ENCODE measurements at regions not wholly inside any gene's neighbourhood (a gene's known extent, or its start where the extent isn't known, plus 50 kb on each side); places are given as distances from the start of the nearest gene placed in this dataset.

- Histone ChIP-seq H3K27ac (ENCODE audit: low read length) (no peak overlapping the region), H3K4me2 (ENCODE audit: insufficient read depth, low read length) (no peak overlapping the region), H3K4me3 (ENCODE audit: low read depth in 1 of 2, low read length in 2 of 2) (no peak overlapping the region), H3K27me3 (ENCODE audit: insufficient read depth, low read length, poor library complexity) (no peaks in the 10 kb centered on the region), H3K9ac (ENCODE audit: low read depth, low read length) (no peak overlapping the region), H3K9me3 (ENCODE audit: insufficient read depth, low read length, severe bottlenecking) (no peaks in the 10 kb centered on the region), H3K79me2 (ENCODE audit: insufficient read depth, low read length) (peaks cover 4% of the 10 kb centered on the region; the same call in 1 of the 2 replicates), H2AFZ (ENCODE audit: low read depth, low read length) (no peak overlapping the region), H3K36me3 (ENCODE audit: insufficient read depth, low read length) (peaks cover under 1% of the 10 kb centered on the region; the same call in 1 of the 2 replicates), H4K20me1 (ENCODE audit: insufficient read depth, low read length) (no peaks in the 10 kb centered on the region), H3K4me1 (ENCODE audit: insufficient read depth, low read length) (peaks cover 27% of the 10 kb centered on the region)
- ATAC-seq (ENCODE audit: insufficient read depth, low read depth), result no peak
- no peak for DNase-seq
- TF ChIP-seq EZH2 (IDR thresholded peaks at IDR 0.05; ENCODE audit: borderline replicate concordance, low read depth, low read length, severe bottlenecking), result no peak
- TF ChIP-seq CTCF (IDR thresholded peaks at IDR 0.05; ENCODE audit: borderline replicate concordance, extremely low read depth, low read length, poor library complexity, severe bottlenecking), result no peak
Measured at GRCh38 chr6:22015944-22016343, 280.9 kb downstream of the PRL start.

GRCh38 chr6:22017272-22017671, 279.6 kb downstream of the PRL start:
- H3K4me1 ChIP-seq (ENCODE audit: insufficient read depth, low read length), result peaks cover 34% of the 10 kb centered on the region
- H3K27me3 ChIP-seq (ENCODE audit: insufficient read depth, low read length, poor library complexity), result no peaks in the 10 kb centered on the region
- no peak overlapping the region for H3K4me3 ChIP-seq (ENCODE audit: low read depth in 1 of 2, low read length in 2 of 2)
- H3K9me3 ChIP-seq (ENCODE audit: insufficient read depth, low read length, severe bottlenecking), result peaks cover 8% of the 10 kb centered on the region
- TF ChIP-seq CTCF (IDR thresholded peaks at IDR 0.05; ENCODE audit: borderline replicate concordance, extremely low read depth, low read length, poor library complexity, severe bottlenecking) (no peak), EZH2 (IDR thresholded peaks at IDR 0.05; ENCODE audit: borderline replicate concordance, low read depth, low read length, severe bottlenecking) (no peak)
- no peak overlapping the region for H3K4me2 ChIP-seq (ENCODE audit: insufficient read depth, low read length)
- no peak overlapping the region for H3K27ac ChIP-seq (ENCODE audit: low read length)
- DNase-seq, result no peak
- H4K20me1 ChIP-seq (ENCODE audit: insufficient read depth, low read length), result no peaks in the 10 kb centered on the region
- H3K36me3 ChIP-seq (ENCODE audit: insufficient read depth, low read length), result peaks cover 14% of the 10 kb centered on the region
- H3K9ac ChIP-seq (ENCODE audit: low read depth, low read length), result no peak overlapping the region
- H2AFZ ChIP-seq (ENCODE audit: low read depth, low read length), result no peak overlapping the region
- ATAC-seq (ENCODE audit: insufficient read depth, low read depth), result no peak
- peaks cover 13% of the 10 kb centered on the region for H3K79me2 ChIP-seq (ENCODE audit: insufficient read depth, low read length)

GRCh38 chr6:22017766-22018165, 279.1 kb downstream of the PRL start:
- Histone ChIP-seq H3K79me2 (ENCODE audit: insufficient read depth, low read length) (peaks cover 17% of the 10 kb centered on the region), H2AFZ (ENCODE audit: low read depth, low read length) (no peak overlapping the region), H3K27ac (ENCODE audit: low read length) (no peak overlapping the region), H3K4me1 (ENCODE audit: insufficient read depth, low read length) (peaks cover 34% of the 10 kb centered on the region), H3K9me3 (ENCODE audit: insufficient read depth, low read length, severe bottlenecking) (peaks cover 9% of the 10 kb centered on the region), H4K20me1 (ENCODE audit: insufficient read depth, low read length) (no peaks in the 10 kb centered on the region), H3K36me3 (ENCODE audit: insufficient read depth, low read length) (peaks cover 18% of the 10 kb centered on the region), H3K4me2 (ENCODE audit: insufficient read depth, low read length) (no peak overlapping the region), H3K27me3 (ENCODE audit: insufficient read depth, low read length, poor library complexity) (no peaks in the 10 kb centered on the region), H3K9ac (ENCODE audit: low read depth, low read length) (no peak overlapping the region), H3K4me3 (ENCODE audit: low read depth in 1 of 2, low read length in 2 of 2) (no peak overlapping the region)
- DNase-seq (no peak), ATAC-seq (ENCODE audit: insufficient read depth, low read depth) (no peak)
- TF ChIP-seq EZH2 (IDR thresholded peaks at IDR 0.05; ENCODE audit: borderline replicate concordance, low read depth, low read length, severe bottlenecking), result no peak
- no peak for TF ChIP-seq CTCF (IDR thresholded peaks at IDR 0.05; ENCODE audit: borderline replicate concordance, extremely low read depth, low read length, poor library complexity, severe bottlenecking)

DNA sequence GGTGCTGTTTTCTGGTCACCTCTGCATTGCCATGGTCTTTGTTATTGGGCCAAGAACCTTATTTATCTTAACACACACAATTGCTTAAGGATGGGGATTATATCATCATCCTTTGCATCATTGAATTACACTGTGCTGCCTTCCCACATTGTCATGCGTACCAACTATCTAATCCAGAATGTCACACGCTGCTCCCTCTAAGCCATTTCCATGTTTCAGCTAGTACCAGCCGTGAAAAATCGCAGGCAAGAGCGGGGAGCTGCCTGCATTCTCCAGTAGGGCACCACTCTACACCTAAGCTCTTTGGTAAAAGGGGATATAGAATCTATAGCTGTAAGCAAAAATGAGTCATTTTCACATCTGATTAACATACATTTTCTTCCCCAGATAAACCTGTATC, 277.0 kb downstream of the PRL start:
- no peaks in the 10 kb centered on the region for H3K27me3 ChIP-seq (ENCODE audit: insufficient read depth, low read length, poor library complexity)
- peak overlapping the region; percentile 25; the same call in 1 of the 2 replicates for H3K4me2 ChIP-seq (ENCODE audit: insufficient read depth, low read length)

More for the DNA sequence above, 277.0 kb downstream of the PRL start:
- Histone ChIP-seq H4K20me1 (ENCODE audit: insufficient read depth, low read length) (no peaks in the 10 kb centered on the region), H3K36me3 (ENCODE audit: insufficient read depth, low read length) (peaks cover 20% of the 10 kb centered on the region), H3K9me3 (ENCODE audit: insufficient read depth, low read length, severe bottlenecking) (peaks cover 9% of the 10 kb centered on the region), H2AFZ (ENCODE audit: low read depth, low read length) (peak overlapping the region; percentile 20; the same call in 1 of the 2 replicates), H3K4me1 (ENCODE audit: insufficient read depth, low read length) (peaks cover 51% of the 10 kb centered on the region), H3K9ac (ENCODE audit: low read depth, low read length) (peak overlapping the region; percentile 31), H3K79me2 (ENCODE audit: insufficient read depth, low read length) (peaks cover 17% of the 10 kb centered on the region), H3K27ac (ENCODE audit: low read length) (peak overlapping the region; percentile 82), H3K4me3 (ENCODE audit: low read depth in 1 of 2, low read length in 2 of 2) (no peak overlapping the region)
- TF ChIP-seq CTCF (IDR thresholded peaks at IDR 0.05; ENCODE audit: borderline replicate concordance, extremely low read depth, low read length, poor library complexity, severe bottlenecking) (peak; percentile 11), EZH2 (IDR thresholded peaks at IDR 0.05; ENCODE audit: borderline replicate concordance, low read depth, low read length, severe bottlenecking) (no peak)
- peak; percentile 41; the same call in 1 of the 3 replicates for ATAC-seq (ENCODE audit: insufficient read depth, low read depth)
- no peak for DNase-seq
